Suprapubic skin (tissue), 3 donors: ENCODE measurements at regions not wholly inside any gene's neighbourhood (a gene's known extent, or its start where the extent isn't known, plus 50 kb on each side); places are given as distances from the start of the nearest gene placed in this dataset.

Experiments used
- POLR2AphosphoS5 ChIP-seq, 3 donors: sonication (generic); formaldehyde crosslinking; IDR thresholded peaks; one replicate each; pipeline ENCODE4 v1.6.1; 2017; ENCODE audit warnings: antibody characterized with exemption in 3 of 3
- TF ChIP-seq, protein P1 (sequence below), 2 donors: fragments of 200-600 bp in 1 of 2; fragments of 450-650 bp in 1 of 2; sonication (generic) in 1 of 2; IDR thresholded peaks; one replicate each; pipeline ENCODE4 v1.5.1; 2016 to 2019; ENCODE audit warnings: antibody characterized with exemption in 2 of 2, mild to moderate bottlenecking in 1 of 2, moderate library complexity in 1 of 2

DNA sequence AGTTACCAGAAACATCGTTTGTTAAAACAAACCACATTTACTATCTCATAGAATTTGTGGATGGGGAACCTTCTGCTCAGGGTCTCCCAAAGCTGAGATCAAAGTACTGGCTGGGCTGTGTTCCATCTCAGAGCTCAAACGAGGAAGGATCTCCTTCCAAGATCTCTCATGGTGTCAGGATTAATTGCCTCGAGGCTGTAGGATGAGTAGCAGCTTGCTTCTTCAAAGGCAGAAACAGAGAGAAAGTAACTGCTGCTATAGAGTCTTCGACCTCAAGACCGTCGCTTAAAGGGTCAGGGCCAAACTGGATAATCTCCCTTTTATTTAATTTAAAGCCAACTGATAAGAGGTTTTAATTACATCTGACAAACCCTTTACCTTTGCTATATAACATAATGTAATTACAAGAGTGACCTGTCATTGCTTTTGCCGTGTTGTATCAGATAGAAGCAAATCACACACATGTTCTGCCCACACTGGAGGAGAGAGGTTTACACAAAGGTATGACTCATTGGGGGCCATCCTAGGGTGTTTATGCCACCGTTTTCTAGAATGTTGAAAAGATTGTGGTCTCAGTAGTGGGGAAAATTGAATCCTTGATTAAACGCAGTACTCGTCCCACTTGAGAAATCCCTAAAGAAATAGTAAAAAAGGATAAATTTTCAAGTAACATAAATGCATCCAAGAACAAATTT, 868.8 kb upstream of the TMEM132C start:
- TF ChIP-seq, protein P1, sequence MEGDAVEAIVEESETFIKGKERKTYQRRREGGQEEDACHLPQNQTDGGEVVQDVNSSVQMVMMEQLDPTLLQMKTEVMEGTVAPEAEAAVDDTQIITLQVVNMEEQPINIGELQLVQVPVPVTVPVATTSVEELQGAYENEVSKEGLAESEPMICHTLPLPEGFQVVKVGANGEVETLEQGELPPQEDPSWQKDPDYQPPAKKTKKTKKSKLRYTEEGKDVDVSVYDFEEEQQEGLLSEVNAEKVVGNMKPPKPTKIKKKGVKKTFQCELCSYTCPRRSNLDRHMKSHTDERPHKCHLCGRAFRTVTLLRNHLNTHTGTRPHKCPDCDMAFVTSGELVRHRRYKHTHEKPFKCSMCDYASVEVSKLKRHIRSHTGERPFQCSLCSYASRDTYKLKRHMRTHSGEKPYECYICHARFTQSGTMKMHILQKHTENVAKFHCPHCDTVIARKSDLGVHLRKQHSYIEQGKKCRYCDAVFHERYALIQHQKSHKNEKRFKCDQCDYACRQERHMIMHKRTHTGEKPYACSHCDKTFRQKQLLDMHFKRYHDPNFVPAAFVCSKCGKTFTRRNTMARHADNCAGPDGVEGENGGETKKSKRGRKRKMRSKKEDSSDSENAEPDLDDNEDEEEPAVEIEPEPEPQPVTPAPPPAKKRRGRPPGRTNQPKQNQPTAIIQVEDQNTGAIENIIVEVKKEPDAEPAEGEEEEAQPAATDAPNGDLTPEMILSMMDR (IDR thresholded peaks at IDR 0.05) = no peak
- TF ChIP-seq POLR2AphosphoS5 (IDR thresholded peaks at IDR 0.05) = no peak
